Erythroblast (primary cell): ENCODE measurements at regions not wholly inside any gene's neighbourhood (a gene's known extent, or its start where the extent isn't known, plus 50 kb on each side); places are given as distances from the start of the nearest gene placed in this dataset.

Experiments used
- GATA1 ChIP-seq: IDR thresholded peaks from 2 replicates; pipeline ENCODE4 v1.6.1; 2011; ENCODE audit warnings: low read depth, mild to moderate bottlenecking, control low read depth, low read length, moderate library complexity
- POLR2A ChIP-seq: IDR thresholded peaks from 2 replicates; pipeline ENCODE4 v1.6.1; 2011; ENCODE audit warnings: mild to moderate bottlenecking, low read length

GRCh38 chr10:20972925-20973324, 75.8 kb upstream of the NEBL start:
- TF ChIP-seq POLR2A (no peak), GATA1 (no peak)
